HUDEP-2 (cell line): ENCODE measurements at regions not wholly inside any gene's neighbourhood (a gene's known extent, or its start where the extent isn't known, plus 50 kb on each side); places are given as distances from the start of the nearest gene placed in this dataset.
"Not testable (repeated sequence)": the region's sequence is repeated elsewhere in the genome, so short reads cannot be mapped to it uniquely, and the experiment has no call there.

Source experiments
- DNase-seq, 76 experiments: peaks; one replicate each; lab custom pipeline; 2025; ENCODE audit not compliant: unreplicated experiment in 76 of 76; lab: John Stamatoyannopoulos, UW

DNA sequence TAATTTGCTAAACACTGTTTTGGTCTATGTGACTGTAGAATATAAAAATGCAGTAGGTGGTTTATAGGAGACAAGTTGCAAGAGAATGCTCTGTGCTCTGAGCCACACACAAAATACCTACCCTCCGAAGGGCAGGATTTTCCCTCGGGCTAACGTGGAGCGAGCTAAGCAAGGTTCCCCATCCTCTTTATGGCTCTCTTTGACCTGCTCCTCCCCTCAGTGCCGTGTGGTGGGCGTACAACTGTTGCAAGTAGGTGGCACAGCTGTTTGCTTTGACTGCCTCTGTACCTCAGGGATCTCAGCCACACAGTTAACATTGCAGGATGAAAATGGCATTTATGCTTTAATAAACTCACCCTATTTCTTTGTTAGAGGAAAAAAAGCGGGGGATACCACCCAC, 339.1 kb downstream of the SATB1 start:
- no peak for DNase-seq

DNA sequence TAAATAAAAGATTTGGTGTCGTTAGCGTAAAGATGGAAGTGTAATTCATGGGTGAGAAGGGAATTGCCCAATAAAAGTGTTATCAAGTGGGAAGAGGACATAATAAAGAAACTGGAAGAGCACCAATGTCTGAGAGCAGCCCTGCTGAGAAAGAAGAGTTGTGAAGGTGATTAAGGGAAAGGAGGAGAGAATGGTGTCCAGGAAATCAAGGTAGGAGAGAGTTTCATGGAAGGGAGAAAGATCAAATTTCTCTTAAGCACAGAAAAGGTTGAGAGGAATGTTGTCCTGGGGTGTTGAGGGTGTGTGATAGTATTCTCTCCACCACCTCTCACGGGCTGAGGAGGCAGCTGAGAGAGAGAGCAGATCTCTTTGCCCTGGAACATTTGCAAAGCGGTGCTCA, 339.7 kb downstream of the SATB1 start:
- no peak for DNase-seq

DNA sequence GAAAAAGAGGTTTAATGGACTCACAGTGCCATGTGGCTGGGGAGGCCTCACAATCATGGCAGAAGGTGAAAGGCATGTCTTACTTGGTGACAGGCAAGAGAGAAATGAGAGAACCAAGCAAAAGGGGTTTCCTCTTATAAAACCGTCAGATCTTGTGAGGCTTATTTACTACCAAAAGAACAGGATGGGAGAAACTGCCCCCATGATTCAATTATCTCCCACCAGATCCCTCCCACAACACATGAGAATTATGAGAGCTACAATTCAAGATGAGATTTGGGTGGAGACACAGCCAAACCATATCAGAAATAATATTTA, 340.8 kb upstream of the TBC1D5 start:
- DNase-seq, result not testable (repeated sequence)

DNA sequence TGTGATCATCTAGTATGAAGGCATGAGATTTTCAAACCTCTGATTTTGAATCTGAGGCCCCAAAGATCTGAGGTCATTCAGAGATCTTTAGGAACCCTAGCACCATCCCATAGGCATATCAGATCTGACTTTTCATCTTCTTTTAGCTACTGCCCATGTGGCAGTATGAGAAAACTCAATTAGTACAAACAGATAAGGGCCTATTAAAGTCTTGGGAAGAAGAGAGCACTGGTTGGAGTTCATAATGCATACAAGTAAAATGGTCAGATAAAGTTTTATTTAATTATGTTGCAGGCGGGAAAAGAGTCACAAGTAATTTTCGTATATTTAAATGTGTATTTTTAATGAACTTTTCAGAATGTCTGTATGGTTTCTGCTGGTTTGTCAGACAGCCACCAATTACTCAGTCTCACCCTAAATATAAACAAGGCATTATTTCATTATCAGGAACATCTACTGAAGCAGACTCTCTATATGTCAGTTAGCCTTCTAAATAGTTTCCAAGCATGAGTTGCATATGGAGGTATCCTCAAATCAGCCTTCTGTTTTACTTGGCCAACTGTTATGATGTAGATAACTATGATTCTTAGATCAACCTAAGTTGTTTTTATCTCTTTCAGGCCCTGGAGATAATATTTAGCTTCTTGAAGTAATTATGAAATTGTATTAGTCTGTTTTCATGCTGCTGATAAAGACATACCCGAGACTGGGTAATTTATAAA, 340.3 kb upstream of the TBC1D5 start:
- DNase-seq, result no peak

DNA sequence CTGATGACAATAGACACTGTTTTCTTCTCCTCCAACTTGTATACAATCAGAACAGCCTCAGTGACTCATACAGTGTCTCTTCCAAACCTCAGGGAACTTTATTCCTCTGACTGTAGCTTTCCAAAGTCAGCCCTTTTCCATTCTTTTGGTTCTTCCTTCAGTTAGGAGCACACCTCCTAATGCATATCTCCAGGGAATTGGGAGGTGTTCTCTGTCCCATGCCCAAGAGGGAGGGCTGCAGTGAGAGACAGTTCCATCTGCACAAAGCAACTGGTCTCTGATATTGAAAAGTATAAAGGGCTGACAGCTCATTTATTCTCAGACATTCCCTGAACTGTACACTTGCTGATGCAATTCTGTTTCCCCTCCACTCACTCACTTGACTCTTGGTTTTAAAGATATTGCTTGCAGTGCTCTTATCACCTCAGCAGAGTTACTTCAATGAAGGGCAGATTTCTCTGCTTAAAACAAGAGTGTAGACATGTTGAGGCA, 337.8 kb upstream of the TBC1D5 start:
- DNase-seq, result no peak

DNA sequence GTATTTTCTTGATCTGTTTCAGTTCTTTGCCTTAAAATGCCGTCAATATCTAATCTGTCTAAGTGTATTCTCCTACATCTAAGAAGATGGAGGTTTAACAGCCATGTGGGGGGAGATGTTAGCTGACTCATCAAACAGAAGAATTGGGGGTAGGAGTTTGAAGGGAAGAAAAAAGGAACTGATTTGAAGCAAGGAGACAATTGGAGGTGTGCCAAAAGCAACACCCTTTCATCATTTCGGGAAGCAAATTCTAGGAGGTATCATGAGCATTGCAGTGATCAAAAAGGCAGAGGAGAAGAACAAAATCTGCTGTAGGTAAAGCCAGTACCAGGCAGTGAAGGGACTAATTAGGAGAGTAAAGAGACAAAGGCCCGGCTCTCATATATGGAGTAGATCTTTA, 337.3 kb upstream of the TBC1D5 start:
- DNase-seq, result no peak

DNA sequence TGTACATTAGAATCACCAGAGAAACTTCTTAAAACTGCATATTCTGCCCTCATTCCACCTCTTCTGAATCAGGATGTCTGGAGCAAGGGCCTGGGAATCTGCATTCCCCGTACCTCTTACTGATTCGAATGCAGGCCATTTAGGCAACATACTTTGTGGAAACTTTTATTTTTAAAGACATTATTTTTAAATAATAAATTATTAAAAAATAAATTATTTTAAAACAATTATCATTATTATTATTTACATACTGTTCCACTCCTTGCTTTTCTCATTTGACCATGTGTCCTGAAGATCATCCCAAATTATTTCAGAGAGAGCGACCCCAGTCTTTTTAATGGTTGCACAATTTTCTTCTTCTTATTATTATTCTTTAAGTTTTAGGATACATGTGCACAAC, 336.6 kb upstream of the TBC1D5 start:
- no peak for DNase-seq

DNA sequence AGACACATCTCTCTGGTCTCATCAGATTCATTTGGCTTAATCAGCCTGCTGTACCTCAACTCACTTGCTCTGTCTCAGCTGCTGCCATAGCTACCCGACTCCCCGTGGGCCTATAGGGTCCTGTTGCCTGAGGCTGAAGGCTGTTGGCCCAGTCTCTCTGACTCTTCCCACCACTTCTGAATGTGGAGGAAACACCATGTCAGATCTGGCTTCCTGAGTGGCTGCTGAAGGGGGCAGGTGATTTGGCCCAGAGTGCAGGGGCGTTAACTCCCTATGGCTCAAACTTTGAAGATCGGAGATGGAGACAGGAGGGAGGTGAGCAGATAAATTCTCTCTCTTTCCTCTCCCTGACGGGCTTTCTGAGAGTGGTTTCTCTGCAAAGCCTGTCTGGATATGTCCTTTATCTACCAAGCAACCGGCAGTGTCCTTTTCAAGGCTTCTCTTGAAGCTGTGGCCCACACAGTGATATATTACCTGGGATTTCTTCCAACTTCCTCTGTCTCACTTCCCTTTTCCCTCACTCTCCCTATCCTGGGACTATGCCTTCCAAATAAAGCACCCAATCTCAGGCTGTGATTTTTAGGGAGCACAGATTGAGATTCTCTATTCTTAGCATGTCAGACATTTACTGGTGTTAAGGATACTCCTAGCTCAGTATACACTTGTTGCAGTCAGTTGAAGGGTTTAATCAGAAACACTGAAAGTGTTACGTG, 334.9 kb upstream of the TBC1D5 start:
- DNase-seq, result no peak

DNA sequence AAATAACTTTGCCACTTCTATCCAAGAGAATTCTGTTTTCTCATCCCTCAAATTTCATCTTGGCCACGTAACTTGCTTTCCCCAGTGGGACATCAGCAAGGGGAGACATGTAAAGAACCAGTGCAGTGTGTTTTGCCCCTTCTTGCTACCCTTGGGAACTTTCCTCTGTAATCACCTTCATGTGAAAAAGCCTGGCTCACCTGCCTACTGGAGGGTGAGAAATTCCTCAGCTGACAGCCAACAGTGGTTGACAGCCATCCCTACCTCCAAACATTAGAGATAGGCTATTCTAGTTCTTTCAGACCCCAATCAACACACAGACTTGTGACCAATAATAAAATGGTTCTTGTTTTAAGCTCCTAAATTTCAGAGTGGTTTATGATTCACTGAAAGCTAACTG, 333.9 kb upstream of the TBC1D5 start:
- no peak for DNase-seq

DNA sequence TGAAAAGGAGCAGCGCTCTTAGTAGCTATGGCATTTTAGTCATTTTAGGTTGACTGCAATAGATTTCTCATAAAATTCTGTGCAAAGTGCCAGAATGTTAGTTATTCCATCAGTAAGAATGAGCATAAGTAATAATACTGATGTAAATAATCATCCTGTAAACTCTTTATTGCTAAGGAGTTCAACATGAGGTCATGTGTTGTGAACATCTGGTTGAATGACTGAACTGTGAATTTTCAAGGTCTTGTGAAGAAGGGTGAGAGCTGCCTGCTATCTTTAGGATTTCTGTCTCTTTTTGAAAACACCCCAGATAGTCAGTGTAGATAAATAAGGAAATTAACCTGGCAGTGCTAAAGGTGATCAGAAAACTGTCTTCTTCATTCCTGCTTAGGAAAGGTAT, 333.4 kb upstream of the TBC1D5 start:
- no peak for DNase-seq

DNA sequence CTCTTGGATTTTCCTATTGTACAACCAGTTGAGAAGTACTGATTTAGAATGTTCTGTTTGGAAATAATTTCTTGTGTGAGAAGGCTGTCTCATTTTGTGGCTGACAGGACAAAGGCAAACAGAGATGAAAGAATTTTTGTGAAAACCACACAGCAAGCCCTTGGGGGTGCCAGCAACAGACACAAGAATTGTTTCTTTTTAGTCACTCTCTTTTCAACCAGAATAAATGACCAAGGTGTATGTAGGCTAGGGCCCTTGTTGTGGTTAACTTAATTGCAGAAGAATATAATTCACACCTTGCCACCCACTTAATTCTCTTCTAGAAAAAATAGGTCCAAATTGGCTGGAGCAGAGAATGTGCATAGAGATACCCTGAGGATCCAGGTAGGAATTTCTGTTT, 329.4 kb upstream of the TBC1D5 start:
- DNase-seq, result no peak

DNA sequence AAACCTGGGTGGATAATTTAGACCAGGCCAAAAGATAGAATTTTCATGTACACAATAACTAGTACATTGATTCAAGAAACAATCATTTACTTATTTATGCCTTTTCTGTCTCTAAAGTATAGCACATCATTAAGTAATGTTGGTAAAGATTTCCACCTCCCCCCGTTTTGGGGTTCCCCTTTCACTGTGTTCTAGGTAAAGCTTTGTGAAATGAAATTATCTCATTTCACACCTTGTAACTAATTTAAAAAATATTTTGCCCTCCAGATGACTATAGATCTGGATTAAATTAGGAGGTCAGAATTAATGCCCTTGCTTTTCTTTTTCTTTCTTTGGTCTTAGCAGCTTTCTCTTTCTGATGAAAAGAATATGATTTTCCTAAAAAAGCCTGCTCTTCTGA, 328.5 kb upstream of the TBC1D5 start:
- DNase-seq, result no peak

DNA sequence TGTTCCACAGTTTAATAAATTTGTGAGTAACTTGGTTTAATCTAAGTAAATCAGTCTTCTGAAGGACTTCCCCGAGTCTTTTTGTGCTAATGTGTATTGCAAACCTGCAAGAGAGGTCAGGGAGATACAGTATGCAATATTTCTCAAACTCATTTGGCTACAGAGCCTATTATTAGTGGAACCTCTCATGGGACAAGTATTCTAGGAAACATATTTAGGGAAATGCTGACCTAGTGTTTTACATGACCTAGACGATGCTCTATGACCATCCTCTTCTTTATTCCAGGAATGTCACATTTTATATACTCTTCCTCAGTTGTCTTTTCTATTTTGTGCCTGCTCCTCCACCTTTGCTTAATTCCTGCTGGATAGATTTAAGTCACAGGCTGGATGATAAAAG, 327.8 kb upstream of the TBC1D5 start:
- DNase-seq, result no peak

DNA sequence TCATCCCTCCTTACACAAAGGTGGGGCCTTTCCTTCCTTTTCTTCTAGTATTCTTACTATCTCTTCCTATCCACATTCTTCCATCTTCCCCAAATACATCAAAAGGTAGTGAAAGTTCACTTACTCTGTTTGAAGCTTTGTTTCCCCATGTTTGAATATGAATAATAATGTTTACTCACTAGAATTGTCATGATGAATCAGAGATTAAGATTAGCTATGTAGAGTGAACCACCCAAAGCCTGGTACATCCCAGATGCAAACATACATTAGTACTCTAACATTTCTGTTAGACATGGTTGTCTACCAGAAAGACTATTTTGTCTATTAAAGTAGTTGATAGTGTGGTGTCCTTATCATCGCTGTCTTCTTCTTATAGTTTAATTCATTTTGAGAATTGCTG, 327.1 kb upstream of the TBC1D5 start:
- no peak for DNase-seq

DNA sequence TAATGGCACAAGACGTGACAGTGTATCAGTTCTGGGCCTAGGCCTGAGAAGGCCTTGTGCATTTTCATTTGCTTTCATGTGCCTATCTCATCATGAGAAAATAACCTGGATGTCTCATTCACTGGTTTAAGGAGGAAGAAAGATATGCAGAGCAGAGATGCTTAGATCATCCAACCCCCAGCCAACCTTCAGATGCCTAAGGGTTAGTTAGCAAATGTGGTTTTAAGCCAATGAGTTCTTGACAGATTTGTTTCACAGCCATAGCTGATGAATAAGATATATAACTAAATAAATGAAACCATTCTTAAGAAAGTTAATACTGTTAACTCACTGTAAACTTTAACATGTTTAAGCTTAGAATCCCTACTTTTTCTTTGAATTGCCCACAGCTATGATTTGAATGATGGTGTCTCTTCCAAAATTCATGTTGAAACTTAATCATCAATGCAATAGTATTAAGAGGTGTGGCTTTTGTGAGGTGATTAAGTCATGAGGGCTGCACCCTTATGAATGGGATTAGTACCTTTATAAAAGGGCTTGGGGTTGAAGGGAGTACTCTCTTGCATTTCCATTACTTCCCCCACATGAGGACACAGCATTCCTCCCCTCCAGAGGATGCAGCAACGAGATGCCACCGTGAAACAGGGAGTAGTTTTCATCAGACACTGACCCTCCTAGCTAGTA, 324.6 kb upstream of the TBC1D5 start:
- DNase-seq, result no peak

DNA sequence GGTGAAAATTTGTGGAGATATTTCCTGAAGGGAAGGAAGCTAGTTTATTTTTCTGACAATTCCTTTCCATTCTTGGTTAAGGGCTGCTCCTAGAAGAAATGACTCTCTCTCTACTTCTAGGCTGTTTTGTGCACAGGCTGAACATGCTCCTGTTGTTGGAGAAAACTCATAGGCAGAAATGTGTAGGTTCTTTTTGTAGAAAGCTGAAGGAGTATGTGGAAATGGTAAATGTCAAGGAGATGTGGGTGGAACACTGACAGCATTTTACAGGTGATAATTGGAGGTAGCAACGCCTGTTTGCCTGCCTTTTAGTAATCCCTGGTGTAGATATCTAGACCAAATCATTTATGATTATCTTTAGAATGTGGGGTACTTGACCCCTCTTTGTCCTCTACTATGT, 322.2 kb upstream of the TBC1D5 start:
- no peak for DNase-seq

DNA sequence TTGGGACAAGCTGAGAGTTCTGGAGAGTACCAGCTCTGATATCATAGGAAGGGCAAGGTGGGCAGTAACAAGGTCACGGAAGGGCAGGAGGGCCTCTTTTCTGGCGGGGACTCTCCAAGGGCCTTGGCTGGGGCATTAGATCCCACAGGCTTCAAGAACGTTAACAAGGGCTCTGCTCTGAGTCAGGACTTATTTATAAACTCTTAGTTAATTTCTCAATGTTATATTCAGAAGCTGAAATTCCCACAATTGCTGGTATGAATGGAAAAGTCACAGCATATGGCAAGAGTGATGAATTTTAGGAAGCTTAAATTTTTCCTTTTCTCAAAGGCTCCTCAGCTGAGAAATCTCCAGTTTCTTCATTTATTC, 320.2 kb upstream of the TBC1D5 start:
- DNase-seq, result no peak

DNA sequence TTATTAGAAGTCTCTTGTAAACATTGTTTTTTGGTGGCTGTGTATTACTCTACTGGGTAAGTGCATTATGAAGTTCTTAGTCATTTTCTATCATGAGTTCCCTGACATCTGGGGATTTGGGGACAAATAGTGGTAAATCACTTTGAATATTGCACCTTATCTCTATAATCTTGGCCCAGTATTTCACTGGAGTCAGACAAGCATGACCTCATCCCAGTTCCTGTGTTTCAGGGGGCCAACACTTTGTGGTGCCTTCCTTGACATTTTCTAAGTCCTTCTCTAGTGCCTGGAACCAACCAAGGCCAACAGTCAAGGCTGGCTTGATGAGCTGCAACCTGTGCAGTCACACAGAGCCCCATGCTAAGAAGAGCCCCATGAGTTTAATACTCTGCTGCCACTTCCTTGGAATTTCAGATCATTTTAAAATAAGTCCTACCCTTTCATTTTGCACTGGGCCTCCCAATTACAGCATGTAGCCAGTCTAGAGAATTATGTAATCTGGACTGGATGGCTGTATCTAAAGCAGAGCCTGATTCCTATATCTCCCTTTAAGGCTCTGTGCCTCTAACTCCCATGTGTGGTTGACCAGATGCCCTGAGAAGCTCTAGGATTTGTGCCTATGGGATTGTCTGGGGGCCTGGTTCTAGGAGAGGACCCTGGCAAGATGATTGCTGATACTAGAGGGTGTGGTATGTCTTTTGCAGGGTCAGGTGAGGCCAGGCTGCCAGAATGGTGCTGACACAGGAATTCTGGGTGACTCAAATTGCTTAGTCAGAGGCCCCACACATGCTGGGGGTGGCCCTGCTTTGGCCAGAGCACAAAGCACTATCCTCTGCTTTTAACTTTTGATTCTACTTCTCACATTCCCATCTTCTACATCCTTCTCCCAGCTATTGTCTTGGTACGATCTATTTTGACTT, 319.6 kb upstream of the TBC1D5 start:
- DNase-seq, result no peak

DNA sequence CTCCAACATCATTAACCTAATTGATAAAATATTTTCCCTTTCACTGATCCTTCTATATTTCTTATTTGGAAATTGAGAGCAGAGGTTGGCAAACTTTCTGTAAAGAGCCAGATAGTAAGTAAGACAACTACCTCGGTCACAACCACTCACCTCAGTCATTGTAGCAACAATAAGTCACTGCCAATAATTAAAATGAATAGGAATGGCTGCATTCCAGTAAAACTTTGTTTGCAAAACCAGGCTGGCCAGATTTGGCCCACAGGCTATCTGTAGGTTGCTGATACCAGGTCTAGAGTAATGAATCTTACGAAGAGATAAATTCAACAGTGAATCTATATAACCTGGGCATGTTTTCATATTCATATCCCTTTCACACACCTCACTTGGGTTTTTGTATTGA, 316.2 kb upstream of the TBC1D5 start:
- DNase-seq, result no peak

DNA sequence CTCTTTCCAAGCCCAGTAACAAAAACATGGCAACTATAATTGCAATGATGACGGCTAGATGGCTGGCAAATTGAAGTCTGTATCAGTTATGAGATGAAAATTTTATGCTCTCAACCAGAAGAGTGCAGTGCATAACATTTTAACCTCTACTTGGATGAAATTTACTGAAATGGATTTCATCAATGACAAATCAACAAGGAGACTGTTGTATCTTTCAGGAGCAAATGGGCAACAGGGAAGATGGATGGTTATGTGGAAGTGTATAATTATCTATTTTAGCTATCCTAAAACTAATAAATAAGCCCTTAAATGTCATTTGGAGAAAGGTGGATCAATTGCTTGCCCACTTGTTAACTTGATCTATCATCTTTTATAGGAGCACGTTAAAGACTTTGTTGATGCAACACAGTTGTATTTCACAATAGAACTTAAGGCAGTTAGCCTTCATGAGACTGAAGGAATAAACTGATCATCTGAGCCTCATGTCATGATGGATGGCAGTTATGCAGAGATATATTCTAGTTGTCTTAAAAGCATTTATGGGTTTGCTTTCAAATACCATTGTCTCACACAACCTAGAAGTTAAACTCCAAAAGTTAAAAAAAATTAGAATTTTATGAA, 315.1 kb upstream of the TBC1D5 start:
- no peak for DNase-seq

DNA sequence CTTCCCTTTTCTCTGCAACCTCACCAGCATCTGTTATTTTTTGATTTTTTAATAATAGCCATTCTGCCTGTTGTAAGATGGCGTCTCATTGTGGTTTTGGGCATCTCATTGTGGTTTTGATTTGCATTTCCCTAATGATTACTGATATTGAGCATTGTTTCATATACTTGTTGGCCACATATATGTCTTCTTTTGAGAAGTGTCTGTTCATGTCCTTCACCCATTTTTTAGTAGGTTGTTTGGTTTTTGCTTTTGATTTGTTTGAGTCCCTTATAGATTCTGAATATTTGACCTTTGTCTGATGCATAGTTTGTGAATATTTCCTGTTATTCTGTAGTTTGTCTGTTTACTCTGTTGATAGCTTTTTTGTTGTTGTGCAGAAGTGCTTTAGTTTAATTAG, 312.2 kb upstream of the TBC1D5 start:
- no peak for DNase-seq
